ENCODE measurements at regions not wholly inside any gene's neighbourhood (a gene's known extent, or its start where the extent isn't known, plus 50 kb on each side); places are given as distances from the start of the nearest gene placed in this dataset.

- H3K36me3 ChIP-seq (ENCODE audit: control insufficient read depth in 2 of 2, insufficient read depth in 2 of 2, low read length in 1 of 2) = no peaks in the 10 kb centered on the region
- no peaks in the 10 kb centered on the region for H3K27me3 ChIP-seq (ENCODE audit: control insufficient read depth in 2 of 2, insufficient read depth in 1 of 2, low read length in 1 of 2)
- H3K4me3 ChIP-seq (ENCODE audit: low read length in 2 of 2) = no peak overlapping the region
- no peak for DNase-seq (ENCODE audit: low read depth in 6 of 9, low spot score in 9 of 9)
- no peaks in the 10 kb centered on the region for H3K4me1 ChIP-seq (ENCODE audit: control insufficient read depth in 2 of 2, insufficient read depth in 2 of 2, low read length in 2 of 2)
- H3K9me3 ChIP-seq (ENCODE audit: control insufficient read depth in 2 of 2, insufficient read depth in 1 of 2, low read length in 1 of 2) = no peaks in the 10 kb centered on the region
- H3K27ac ChIP-seq (ENCODE audit: low read depth in 1 of 2, low read length in 1 of 2) = no peak overlapping the region
- 96% methylated on average over 2 of the region's 2 CpGs for WGBS
Observed at GRCh38 chr18:55876254-55876653, 288.3 kb upstream of the TCF4 start.

DNA sequence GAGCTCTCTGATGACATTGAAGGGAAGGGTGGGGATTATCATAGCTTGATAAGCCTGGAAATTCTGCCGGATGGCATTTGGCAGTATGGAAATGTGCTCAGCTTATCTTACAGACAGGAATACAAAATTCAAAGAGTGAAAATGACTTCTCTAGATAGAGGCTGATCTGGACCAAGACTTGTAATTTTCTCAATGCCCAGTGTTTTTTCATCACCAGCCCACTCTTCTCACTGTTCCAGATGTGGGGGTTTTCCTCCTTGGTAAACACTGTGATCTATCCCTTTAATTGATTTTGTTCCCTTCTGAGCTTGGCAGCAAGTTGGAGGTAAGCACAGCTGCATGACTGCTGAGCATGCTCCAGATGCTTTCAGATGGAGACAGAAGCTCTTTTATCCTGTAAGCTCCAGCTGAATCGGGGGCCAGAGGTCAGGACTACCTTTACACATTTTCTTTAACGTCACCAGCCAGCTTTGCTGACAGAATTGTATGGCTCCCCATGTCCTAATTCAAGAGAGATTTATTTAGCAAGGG lies 287.4 kb upstream of the TCF4 start:
- 94% methylated on average over 3 of the region's 3 CpGs for WGBS
- Histone ChIP-seq H3K27me3 (ENCODE audit: control insufficient read depth in 2 of 2, insufficient read depth in 1 of 2, low read length in 1 of 2) (no peaks in the 10 kb centered on the region), H3K9me3 (ENCODE audit: control insufficient read depth in 2 of 2, insufficient read depth in 1 of 2, low read length in 1 of 2) (no peaks in the 10 kb centered on the region)

GRCh38 chr18:55869556-55870501 lies 281.8 kb upstream of the TCF4 start:
- WGBS = 93% methylated on average over 7 of the region's 7 CpGs

More for the DNA sequence above, 287.4 kb upstream of the TCF4 start:
- no peaks in the 10 kb centered on the region for H3K4me1 ChIP-seq (ENCODE audit: control insufficient read depth in 2 of 2, insufficient read depth in 2 of 2, low read length in 2 of 2)
- H3K27ac ChIP-seq (ENCODE audit: low read depth in 1 of 2, low read length in 1 of 2) = no peak overlapping the region
- DNase-seq (ENCODE audit: low read depth in 6 of 9, low spot score in 9 of 9) = no peak
- H3K4me3 ChIP-seq (ENCODE audit: low read length in 2 of 2) = no peak overlapping the region
- no peaks in the 10 kb centered on the region for H3K36me3 ChIP-seq (ENCODE audit: control insufficient read depth in 2 of 2, insufficient read depth in 2 of 2, low read length in 1 of 2)

GRCh38 chr18:55868909-55869308 lies 280.9 kb upstream of the TCF4 start:
- Histone ChIP-seq H3K9me3 (ENCODE audit: control insufficient read depth in 2 of 2, insufficient read depth in 1 of 2, low read length in 1 of 2) (no peaks in the 10 kb centered on the region), H3K4me3 (ENCODE audit: low read length in 2 of 2) (no peak overlapping the region), H3K27ac (ENCODE audit: low read depth in 1 of 2, low read length in 1 of 2) (no peak overlapping the region), H3K27me3 (ENCODE audit: control insufficient read depth in 2 of 2, insufficient read depth in 1 of 2, low read length in 1 of 2) (no peaks in the 10 kb centered on the region), H3K36me3 (ENCODE audit: control insufficient read depth in 2 of 2, insufficient read depth in 2 of 2, low read length in 1 of 2) (no peaks in the 10 kb centered on the region), H3K4me1 (ENCODE audit: control insufficient read depth in 2 of 2, insufficient read depth in 2 of 2, low read length in 2 of 2) (peaks cover 0 to 2% of the 10 kb centered on the region in 2 donors)
- 99% methylated on average over 1 of the region's 1 CpG for WGBS
- DNase-seq (ENCODE audit: low read depth in 6 of 9, low spot score in 9 of 9) = no peak

More at GRCh38 chr18:55869556-55870501, 281.8 kb upstream of the TCF4 start:
- H3K27ac ChIP-seq (ENCODE audit: low read depth in 1 of 2, low read length in 1 of 2) = no peak overlapping the region
- no peaks in the 10 kb centered on the region for H3K4me1 ChIP-seq (ENCODE audit: control insufficient read depth in 2 of 2, insufficient read depth in 2 of 2, low read length in 2 of 2)
- no peak for DNase-seq (ENCODE audit: low read depth in 6 of 9, low spot score in 9 of 9)
- H3K27me3 ChIP-seq (ENCODE audit: control insufficient read depth in 2 of 2, insufficient read depth in 1 of 2, low read length in 1 of 2) = no peaks in the 10 kb centered on the region
- H3K36me3 ChIP-seq (ENCODE audit: control insufficient read depth in 2 of 2, insufficient read depth in 2 of 2, low read length in 1 of 2) = no peaks in the 10 kb centered on the region
- no peaks in the 10 kb centered on the region for H3K9me3 ChIP-seq (ENCODE audit: control insufficient read depth in 2 of 2, insufficient read depth in 1 of 2, low read length in 1 of 2)
- no peak overlapping the region for H3K4me3 ChIP-seq (ENCODE audit: low read length in 2 of 2)

- H3K27ac ChIP-seq (ENCODE audit: low read depth in 1 of 2, low read length in 1 of 2) = no peak overlapping the region
- WGBS = 97% methylated on average over 7 of the region's 7 CpGs
- DNase-seq (ENCODE audit: low read depth in 6 of 9, low spot score in 9 of 9) = no peak
- H3K36me3 ChIP-seq (ENCODE audit: control insufficient read depth in 2 of 2, insufficient read depth in 2 of 2, low read length in 1 of 2) = no peaks in the 10 kb centered on the region
- H3K27me3 ChIP-seq (ENCODE audit: control insufficient read depth in 2 of 2, insufficient read depth in 1 of 2, low read length in 1 of 2) = no peaks in the 10 kb centered on the region
- no peak overlapping the region for H3K4me3 ChIP-seq (ENCODE audit: low read length in 2 of 2)
- peaks cover 0 to 14% of the 10 kb centered on the region in 2 donors for H3K4me1 ChIP-seq (ENCODE audit: control insufficient read depth in 2 of 2, insufficient read depth in 2 of 2, low read length in 2 of 2)
- peaks cover 0 to 3% of the 10 kb centered on the region in 2 donors for H3K9me3 ChIP-seq (ENCODE audit: control insufficient read depth in 2 of 2, insufficient read depth in 1 of 2, low read length in 1 of 2)
Observed at GRCh38 chr18:55866886-55867285, 278.9 kb upstream of the TCF4 start.

DNA sequence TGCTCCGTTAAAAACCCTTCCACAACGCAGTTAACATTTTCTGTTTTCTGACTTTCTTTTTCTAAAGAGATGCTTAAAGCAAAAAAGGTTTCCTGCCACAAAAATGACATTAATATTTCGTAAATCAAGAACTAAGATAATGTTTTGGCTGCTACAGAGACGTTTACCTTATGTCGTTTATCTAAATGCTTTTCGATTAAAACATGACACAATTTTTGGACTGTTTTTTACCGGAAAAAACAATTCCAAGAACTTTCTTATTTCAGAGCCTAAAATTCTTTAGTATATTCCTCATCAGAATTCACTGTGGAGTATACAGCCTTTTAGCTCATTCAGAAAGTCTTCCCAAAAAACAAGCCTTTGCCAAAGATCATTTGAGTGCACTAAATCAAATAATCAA lies 278.0 kb upstream of the TCF4 start:
- 88% methylated on average over 7 of the region's 7 CpGs for WGBS
- Histone ChIP-seq H3K27me3 (ENCODE audit: control insufficient read depth in 2 of 2, insufficient read depth in 1 of 2, low read length in 1 of 2) (no peaks in the 10 kb centered on the region), H3K27ac (ENCODE audit: low read depth in 1 of 2, low read length in 1 of 2) (no peak overlapping the region), H3K36me3 (ENCODE audit: control insufficient read depth in 2 of 2, insufficient read depth in 2 of 2, low read length in 1 of 2) (no peaks in the 10 kb centered on the region), H3K9me3 (ENCODE audit: control insufficient read depth in 2 of 2, insufficient read depth in 1 of 2, low read length in 1 of 2) (peaks cover 0 to 3% of the 10 kb centered on the region in 2 donors), H3K4me3 (ENCODE audit: low read length in 2 of 2) (no peak overlapping the region), H3K4me1 (ENCODE audit: control insufficient read depth in 2 of 2, insufficient read depth in 2 of 2, low read length in 2 of 2) (peaks cover 0 to 14% of the 10 kb centered on the region in 2 donors)
- DNase-seq (ENCODE audit: low read depth in 6 of 9, low spot score in 9 of 9) = no peak

- Histone ChIP-seq H3K36me3 (ENCODE audit: control insufficient read depth in 2 of 2, insufficient read depth in 2 of 2, low read length in 1 of 2) (no peaks in the 10 kb centered on the region), H3K4me1 (ENCODE audit: control insufficient read depth in 2 of 2, insufficient read depth in 2 of 2, low read length in 2 of 2) (peaks cover 0 to 14% of the 10 kb centered on the region in 2 donors), H3K4me3 (ENCODE audit: low read length in 2 of 2) (no peak overlapping the region), H3K9me3 (ENCODE audit: control insufficient read depth in 2 of 2, insufficient read depth in 1 of 2, low read length in 1 of 2) (peaks cover 0 to 3% of the 10 kb centered on the region in 2 donors), H3K27me3 (ENCODE audit: control insufficient read depth in 2 of 2, insufficient read depth in 1 of 2, low read length in 1 of 2) (no peaks in the 10 kb centered on the region), H3K27ac (ENCODE audit: low read depth in 1 of 2, low read length in 1 of 2) (no peak overlapping the region)
- DNase-seq (ENCODE audit: low read depth in 6 of 9, low spot score in 9 of 9) = no peak
- WGBS = 45% methylated on average over 1 of the region's 1 CpG
Observed at GRCh38 chr18:55864281-55864680, 276.3 kb upstream of the TCF4 start.

- WGBS = 95% methylated on average over 7 of the region's 7 CpGs
- H3K27me3 ChIP-seq (ENCODE audit: control insufficient read depth in 2 of 2, insufficient read depth in 1 of 2, low read length in 1 of 2) = no peaks in the 10 kb centered on the region
- peaks cover 0 to 14% of the 10 kb centered on the region in 2 donors for H3K4me1 ChIP-seq (ENCODE audit: control insufficient read depth in 2 of 2, insufficient read depth in 2 of 2, low read length in 2 of 2)
- H3K4me3 ChIP-seq (ENCODE audit: low read length in 2 of 2) = no peak overlapping the region
- no peaks in the 10 kb centered on the region for H3K36me3 ChIP-seq (ENCODE audit: control insufficient read depth in 2 of 2, insufficient read depth in 2 of 2, low read length in 1 of 2)
- DNase-seq (ENCODE audit: low read depth in 6 of 9, low spot score in 9 of 9) = no peak
- H3K27ac ChIP-seq (ENCODE audit: low read depth in 1 of 2, low read length in 1 of 2) = peak overlapping the region in 1 of 2 donors; percentile 20
- H3K9me3 ChIP-seq (ENCODE audit: control insufficient read depth in 2 of 2, insufficient read depth in 1 of 2, low read length in 1 of 2) = peaks cover 0 to 3% of the 10 kb centered on the region in 2 donors
Observed at GRCh38 chr18:55863876-55864275, 275.9 kb upstream of the TCF4 start.

- peak overlapping the region in 1 of 2 donors; percentile 53 for H3K27ac ChIP-seq (ENCODE audit: low read depth in 1 of 2, low read length in 1 of 2)
- WGBS = 78% methylated on average over 4 of the region's 4 CpGs
- H3K27me3 ChIP-seq (ENCODE audit: control insufficient read depth in 2 of 2, insufficient read depth in 1 of 2, low read length in 1 of 2) = no peaks in the 10 kb centered on the region
- peaks cover 0 to 3% of the 10 kb centered on the region in 2 donors for H3K9me3 ChIP-seq (ENCODE audit: control insufficient read depth in 2 of 2, insufficient read depth in 1 of 2, low read length in 1 of 2)
- H3K36me3 ChIP-seq (ENCODE audit: control insufficient read depth in 2 of 2, insufficient read depth in 2 of 2, low read length in 1 of 2) = no peaks in the 10 kb centered on the region
- peak in 2 of 9 donors; percentile 13 to 56 for DNase-seq (ENCODE audit: low read depth in 6 of 9, low spot score in 9 of 9)
- H3K4me3 ChIP-seq (ENCODE audit: low read length in 2 of 2) = no peak overlapping the region
- H3K4me1 ChIP-seq (ENCODE audit: control insufficient read depth in 2 of 2, insufficient read depth in 2 of 2, low read length in 2 of 2) = peaks cover 0 to 18% of the 10 kb centered on the region in 2 donors
Observed at GRCh38 chr18:55863391-55863706, 275.4 kb upstream of the TCF4 start.
